Fibroblast of lung (primary cell): ENCODE measurements at regions not wholly inside any gene's neighbourhood (a gene's known extent, or its start where the extent isn't known, plus 50 kb on each side); places are given as distances from the start of the nearest gene placed in this dataset.

Source experiments
- CTCF ChIP-seq, 2 donors: IDR thresholded peaks in 1 of 2; conservative IDR thresholded peaks in 1 of 2; 1 replicate in 1 of 2; 2 replicates in 1 of 2; pipeline ENCODE4 v1.5.1; 2011 to 2012; ENCODE audit warnings: low read length in 2 of 2, control low read depth in 1 of 2, inconsistent platforms in 1 of 2, low read depth in 1 of 2, mild to moderate bottlenecking in 1 of 2
- EZH2 ChIP-seq: IDR thresholded peaks from 2 replicates; pipeline ENCODE4 v1.5.1; 2012; ENCODE audit warnings: low read length, control low read depth, mild to moderate bottlenecking; ENCODE audit errors: missing control alignments

GRCh38 chr4:56227301-56227835 is 159.9 kb downstream of the AASDH start:
- TF ChIP-seq CTCF (conservative IDR thresholded peaks at IDR 0.05 in 1 of 2, IDR thresholded peaks at IDR 0.05 in 1 of 2; ENCODE audit: low read depth in 1 of 2, low read length in 2 of 2) (no peak), EZH2 (no peak)
